ENCODE measurements at regions not wholly inside any gene's neighbourhood (a gene's known extent, or its start where the extent isn't known, plus 50 kb on each side); places are given as distances from the start of the nearest gene placed in this dataset.

DNA sequence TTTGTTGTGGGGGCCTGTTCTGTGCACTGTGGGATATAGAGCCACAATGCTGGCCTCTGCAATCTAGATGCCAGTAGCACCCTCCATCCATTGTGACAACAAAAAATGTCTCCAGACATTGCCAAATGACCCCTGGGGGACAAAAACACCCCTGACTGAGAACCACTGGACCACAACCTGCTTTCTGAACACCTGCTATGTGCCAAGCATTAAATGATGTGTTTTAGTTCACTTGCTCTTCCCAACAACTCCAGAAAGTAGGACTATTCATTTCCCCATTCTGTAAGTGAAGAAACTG lies 367.0 kb upstream of the ERCC4 start:
- DNase-seq (ENCODE audit: low read depth) = no peak

- no peak for DNase-seq (ENCODE audit: low read depth)
Observed at GRCh38 chr16:13553453-13553985, 366.4 kb upstream of the ERCC4 start.

DNA sequence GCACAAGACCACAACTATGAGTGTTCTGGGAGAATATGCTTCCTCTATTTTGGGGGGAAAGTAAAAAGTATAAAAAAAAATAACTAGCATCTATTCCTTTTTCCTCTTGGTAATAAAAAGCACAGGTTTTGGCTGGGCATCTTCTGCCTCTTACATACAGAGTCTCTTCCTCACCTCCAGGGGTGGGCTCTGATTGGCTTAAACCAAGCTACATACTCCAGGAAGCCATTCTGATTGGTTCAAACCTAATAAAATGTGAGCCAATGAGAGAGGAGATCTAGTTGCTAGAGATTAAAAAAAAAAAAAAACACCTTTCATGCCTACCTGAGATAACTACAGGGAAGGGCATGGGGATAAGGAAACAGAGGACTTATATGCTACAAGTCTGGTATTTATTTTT lies 365.9 kb upstream of the ERCC4 start:
- no peak for DNase-seq (ENCODE audit: low read depth)

DNA sequence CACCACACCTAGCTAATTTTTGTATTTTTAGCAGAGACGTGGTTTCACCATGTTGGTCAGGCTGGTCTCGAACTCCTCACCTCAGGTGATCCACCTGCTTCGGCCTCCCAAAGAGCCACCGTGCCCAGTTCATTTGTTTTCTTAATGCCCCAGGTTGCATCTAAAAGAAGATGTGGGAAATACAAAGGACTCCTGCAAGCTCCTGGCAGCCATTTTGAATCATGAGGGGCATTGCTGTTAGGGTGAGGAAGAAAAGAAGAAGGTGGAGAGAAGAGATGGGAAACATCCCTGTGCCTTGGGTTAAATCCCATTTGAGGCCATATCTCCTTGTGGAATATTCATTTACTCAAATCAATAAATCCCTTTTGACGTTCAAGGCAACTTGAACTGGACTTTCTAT lies 365.3 kb upstream of the ERCC4 start:
- no peak for DNase-seq (ENCODE audit: low read depth)

- no peak for DNase-seq (ENCODE audit: low read depth)
Observed at GRCh38 chr16:13557418-13557817, 362.5 kb upstream of the ERCC4 start.

DNA sequence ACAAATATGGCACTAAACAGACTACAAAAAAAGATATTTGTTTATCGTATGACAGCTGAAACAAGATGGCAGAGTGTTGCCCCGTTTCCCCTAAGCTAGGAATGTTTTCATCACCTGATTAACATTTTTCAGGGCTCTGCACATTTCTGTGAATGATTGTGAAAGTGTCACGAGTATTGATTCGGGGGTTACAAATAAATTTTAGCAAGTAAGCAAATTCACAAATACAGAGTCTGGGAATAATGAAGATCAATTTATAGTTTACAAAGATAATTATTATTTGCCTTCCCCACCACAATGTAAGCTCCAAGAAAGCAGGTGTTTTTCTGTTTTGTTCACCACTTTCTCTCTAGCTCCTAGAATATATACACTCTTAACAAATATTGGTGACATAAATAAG lies 361.2 kb upstream of the ERCC4 start:
- DNase-seq (ENCODE audit: low read depth) = no peak

DNA sequence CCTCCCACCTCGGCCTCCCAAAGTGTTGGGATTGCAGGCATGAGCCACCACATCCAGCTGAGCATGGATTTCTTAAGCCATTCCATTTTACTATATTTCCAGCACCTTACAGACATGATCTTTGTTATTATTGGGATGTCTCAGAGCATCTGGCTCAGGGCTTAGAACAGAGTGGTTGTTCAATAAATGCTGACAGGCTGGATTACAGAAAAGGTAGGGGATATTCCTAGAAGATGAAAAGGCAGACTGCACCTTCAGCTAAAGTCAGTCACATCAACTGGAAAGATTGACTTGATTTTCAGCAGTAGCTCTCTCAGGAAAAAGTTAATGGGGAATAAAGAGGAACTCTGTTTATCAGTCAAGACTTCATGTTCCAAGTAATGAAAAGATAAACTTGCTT lies 360.3 kb upstream of the ERCC4 start:
- no peak for DNase-seq (ENCODE audit: low read depth)

DNA sequence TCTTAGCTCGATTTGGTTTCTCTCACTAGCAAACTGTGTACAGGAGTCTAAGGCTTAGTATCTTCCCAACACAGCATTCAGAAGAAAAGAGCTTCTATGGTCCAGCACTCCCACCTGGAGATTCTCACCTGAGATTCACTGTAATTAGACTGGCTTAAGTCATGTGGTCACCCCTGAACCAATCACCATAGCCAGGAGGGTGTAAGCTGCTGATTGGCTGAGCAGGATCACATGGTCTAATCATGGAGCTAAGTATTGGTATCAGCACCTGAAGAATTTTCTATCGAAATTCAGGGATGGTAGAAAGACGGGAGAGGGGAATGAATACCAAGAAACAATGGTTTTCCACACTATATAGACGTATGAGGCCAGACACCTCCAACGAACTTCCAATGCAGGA lies 359.8 kb upstream of the ERCC4 start:
- no peak for DNase-seq (ENCODE audit: low read depth)

DNA sequence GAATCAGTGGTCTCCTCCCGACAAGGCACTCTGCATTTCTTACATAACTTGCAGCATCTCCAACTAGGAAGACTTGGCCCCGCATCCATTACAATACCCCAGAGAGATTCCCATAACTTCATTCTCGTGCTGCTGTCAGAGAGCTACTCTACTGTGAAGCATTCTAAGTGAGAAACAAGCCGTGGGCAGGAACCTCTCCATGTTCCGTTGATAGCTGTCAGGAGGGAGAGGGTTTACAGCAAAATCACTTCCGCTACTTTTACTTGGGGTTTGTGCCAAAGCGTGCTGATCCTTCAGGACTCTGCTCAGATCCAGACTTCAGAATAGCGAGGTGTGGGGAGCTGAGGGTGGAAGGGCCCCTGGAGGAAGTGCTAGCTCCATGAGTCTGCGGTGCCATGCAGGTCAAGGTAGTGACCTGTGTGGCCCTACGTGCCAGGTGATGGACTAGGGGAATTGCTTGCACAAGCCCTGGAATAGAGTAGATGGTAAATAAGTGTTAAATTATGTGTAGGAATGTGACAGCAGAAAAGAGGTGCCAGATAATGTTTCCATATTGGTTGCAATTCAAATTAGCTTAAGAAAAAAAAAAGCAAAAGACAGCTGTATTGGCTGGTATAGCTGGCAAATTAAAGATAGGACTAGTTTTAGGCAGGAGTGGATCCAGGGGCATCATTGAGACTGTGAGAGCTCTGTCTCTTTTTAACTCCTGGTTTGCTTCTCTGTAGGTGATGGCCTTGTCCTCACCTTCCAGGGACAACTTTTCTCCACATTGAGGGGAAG lies 358.5 kb upstream of the ERCC4 start:
- no peak for DNase-seq (ENCODE audit: low read depth)

DNA sequence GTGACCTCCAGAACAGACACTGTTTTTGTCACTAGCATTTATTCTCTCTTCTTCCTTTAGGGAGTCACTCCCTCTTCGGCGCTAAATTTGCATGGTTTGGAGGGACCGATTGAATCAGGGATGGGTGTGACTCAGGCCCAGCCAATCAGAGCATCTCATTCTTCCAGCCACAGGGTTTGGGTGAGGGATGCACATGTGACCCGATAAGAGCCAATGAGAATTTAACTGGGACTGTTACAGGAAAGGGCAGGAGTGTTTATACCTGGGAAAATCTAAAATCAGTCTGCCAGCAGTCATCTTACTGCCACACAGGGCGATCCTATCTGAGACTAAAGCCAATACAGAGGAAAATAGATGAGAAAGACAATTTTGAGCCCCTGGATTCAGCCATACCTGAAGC lies 351.2 kb upstream of the ERCC4 start:
- DNase-seq (ENCODE audit: low read depth) = no peak

DNA sequence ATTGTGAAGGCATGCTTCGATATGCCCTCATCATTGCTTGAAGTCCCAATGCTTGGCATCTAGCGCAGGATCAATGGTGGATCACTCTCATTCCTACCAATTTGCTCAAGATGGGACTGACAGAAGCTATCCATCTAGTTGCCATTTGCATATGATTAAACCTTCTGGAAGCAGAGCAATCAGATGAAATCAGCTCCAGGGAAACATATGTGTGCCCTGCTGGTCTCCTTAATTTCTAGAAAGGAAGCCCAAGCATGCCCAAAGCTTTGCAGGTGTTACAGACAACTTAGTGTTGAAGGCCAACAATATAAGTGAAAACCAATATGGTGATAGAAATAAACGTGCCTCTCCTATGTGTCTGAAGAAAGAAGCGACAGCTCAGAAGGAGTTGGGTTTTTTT lies 350.0 kb upstream of the ERCC4 start:
- DNase-seq (ENCODE audit: low read depth) = no peak

DNA sequence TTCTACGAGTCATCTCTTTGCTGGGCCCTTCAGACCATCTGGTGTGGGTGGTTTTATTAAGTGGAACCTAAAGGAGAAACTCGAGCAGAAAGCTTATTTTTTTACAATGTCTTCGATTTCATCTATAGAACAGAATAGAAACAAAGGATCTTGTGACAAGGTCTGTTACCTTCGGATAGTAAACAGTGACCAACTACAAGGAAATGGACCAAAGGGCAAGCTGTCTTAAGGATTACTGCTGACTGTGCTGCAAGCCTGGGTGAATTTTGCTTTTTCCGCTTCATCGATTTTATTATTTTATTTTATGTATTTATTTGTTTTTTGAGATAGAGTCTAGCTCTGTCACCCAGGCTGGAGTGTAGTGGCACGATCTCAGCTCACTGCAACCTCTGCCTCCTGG lies 348.9 kb upstream of the ERCC4 start:
- DNase-seq (ENCODE audit: low read depth) = no peak

DNA sequence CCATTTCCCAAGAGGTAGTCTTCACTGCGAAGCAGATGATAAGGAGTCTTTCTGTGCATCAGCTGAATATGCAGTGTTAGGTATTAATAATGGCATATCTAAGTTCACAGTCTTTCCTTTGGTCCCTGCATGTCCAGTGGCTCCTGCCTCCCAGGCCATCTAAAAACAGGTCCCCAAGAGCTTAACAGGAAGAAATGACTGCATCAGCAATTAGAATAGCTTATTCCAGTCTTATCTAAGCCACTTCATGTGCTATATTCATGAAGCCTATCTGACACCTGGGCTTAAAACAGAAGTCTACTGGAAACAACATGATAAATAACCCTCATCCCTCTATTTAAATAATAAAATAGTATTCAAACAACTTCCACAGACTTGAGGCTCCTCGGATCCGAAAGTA lies 346.1 kb upstream of the ERCC4 start:
- DNase-seq (ENCODE audit: low read depth) = no peak

DNA sequence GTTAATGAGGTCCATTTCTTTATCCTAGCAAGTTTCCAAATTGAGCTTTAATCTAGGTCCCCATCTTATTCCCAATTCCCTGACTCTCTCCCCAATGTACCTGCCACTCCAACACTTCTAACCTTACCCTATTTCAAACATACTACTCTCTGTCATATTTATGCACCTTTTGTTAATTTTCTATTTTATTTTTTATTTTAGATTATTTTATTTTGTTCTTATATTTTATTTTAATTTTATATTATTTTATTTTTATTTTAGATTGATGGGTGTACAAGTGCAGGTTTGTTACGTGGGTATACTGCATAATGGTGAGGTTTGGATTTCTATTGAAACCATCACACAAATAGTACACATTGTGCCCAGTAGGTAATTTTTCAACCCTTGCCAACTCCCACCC lies 333.9 kb upstream of the ERCC4 start:
- DNase-seq (ENCODE audit: low read depth) = no peak

GRCh38 chr16:13587181-13587580 lies 332.8 kb upstream of the ERCC4 start:
- DNase-seq (ENCODE audit: low read depth) = no peak

GRCh38 chr16:13594823-13595222 lies 325.1 kb upstream of the ERCC4 start:
- DNase-seq (ENCODE audit: low read depth) = no peak

GRCh38 chr16:13606804-13607203 lies 313.1 kb upstream of the ERCC4 start:
- DNase-seq (ENCODE audit: low read depth) = no peak

- DNase-seq (ENCODE audit: low read depth) = no peak
Observed at GRCh38 chr16:13607289-13607688, 312.7 kb upstream of the ERCC4 start.

GRCh38 chr16:13611596-13611995 lies 308.4 kb upstream of the ERCC4 start:
- no peak for DNase-seq (ENCODE audit: low read depth)

GRCh38 chr16:13612623-13613022 lies 307.3 kb upstream of the ERCC4 start:
- no peak for DNase-seq (ENCODE audit: low read depth)

DNA sequence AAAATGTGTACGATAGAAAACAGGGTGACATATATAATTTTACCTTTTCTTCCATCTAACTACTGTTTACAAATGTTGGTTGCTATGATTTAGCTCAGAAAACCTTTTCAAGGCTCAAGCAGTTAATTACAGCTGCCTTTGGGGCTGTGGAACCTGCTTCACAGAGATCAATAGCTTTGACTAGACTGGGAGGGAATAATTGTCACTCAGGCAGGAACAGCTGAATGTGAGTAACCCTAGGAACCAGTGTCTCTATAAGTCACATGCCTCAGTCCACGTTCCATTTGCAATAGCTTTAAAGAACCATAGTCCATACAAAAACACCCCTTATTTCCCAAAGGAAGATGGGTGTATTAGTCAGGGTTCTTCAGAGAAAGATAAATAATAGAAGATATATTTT lies 306.8 kb upstream of the ERCC4 start:
- no peak for DNase-seq (ENCODE audit: low read depth)

DNA sequence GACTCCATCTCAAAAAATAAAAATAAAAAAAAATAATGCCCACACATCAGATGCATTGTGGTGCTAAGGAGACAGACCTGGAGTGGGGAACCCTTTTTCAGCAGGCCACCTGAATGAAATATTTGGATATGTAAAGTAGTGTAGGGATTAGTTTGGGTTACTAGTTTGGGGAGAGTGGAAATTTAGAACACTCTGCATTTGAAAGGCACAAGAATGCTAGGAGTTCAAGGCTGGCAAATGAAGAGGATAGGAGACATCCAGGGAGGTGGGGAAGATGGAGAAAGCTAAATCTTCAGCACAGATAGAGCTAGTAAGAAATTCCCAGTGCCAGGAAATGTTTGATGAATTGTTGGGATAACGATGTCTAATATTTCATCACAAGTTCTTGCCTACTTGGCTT lies 298.3 kb upstream of the ERCC4 start:
- no peak for DNase-seq (ENCODE audit: low read depth)

DNA sequence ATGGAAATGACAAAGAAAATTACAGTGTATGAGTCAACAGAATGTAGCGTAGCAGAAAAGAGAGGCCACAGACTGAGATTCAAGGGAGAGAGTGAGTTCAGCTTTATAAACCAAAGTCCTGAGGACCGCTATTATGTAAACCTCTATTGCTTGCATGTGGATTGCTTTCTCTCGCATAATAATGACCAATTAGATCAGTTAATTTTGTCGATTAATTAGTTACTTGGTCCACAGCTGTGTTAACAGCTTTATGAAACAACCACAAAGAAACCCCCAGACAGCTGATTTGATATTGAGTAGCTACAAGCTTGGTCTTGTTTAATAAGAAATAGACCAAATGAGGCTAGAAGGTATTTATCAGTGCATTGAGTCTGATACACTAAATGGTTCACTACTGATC lies 291.8 kb upstream of the ERCC4 start:
- no peak for DNase-seq (ENCODE audit: low read depth)

GRCh38 chr16:13629704-13630103 lies 290.2 kb upstream of the ERCC4 start:
- no peak for DNase-seq (ENCODE audit: low read depth)

- no peak for DNase-seq (ENCODE audit: low read depth)
Observed at GRCh38 chr16:13630374-13630773, 289.6 kb upstream of the ERCC4 start.
